ENCODE measurements at regions not wholly inside any gene's neighbourhood (a gene's known extent, or its start where the extent isn't known, plus 50 kb on each side); places are given as distances from the start of the nearest gene placed in this dataset.

GRCh38 chr21:15301736-15302135 lies 236.9 kb upstream of the NRIP1 start:
- no peak for TF ChIP-seq RAD21 (IDR thresholded peaks at IDR 0.05; ENCODE audit: low read length)
- no peak for TF ChIP-seq SMC3 (IDR thresholded peaks at IDR 0.05; ENCODE audit: low read depth, low read length)
- no peak for TF ChIP-seq CTCF (conservative IDR thresholded peaks at IDR 0.05; ENCODE audit: low read depth, low read length)
- no peak for TF ChIP-seq RCOR1 (IDR thresholded peaks at IDR 0.05; ENCODE audit: insufficient replicate concordance, low read length)
- TF ChIP-seq RFX5 (IDR thresholded peaks at IDR 0.05; ENCODE audit: low read depth, low read length) = no peak
- TF ChIP-seq CHD1 (IDR thresholded peaks at IDR 0.05; ENCODE audit: low read depth, low read length) = no peak
- no peak for TF ChIP-seq CEBPB (IDR thresholded peaks at IDR 0.05; ENCODE audit: low read depth, low read length)
- no peak for TF ChIP-seq USF2 (IDR thresholded peaks at IDR 0.05; ENCODE audit: low read depth, low read length)
- no peak for TF ChIP-seq ELK1 (IDR thresholded peaks at IDR 0.05; ENCODE audit: borderline replicate concordance, low read depth, low read length)
- TF ChIP-seq MAFK (IDR thresholded peaks at IDR 0.05; ENCODE audit: low read depth, low read length) = no peak
- no peak for TF ChIP-seq FOS (IDR thresholded peaks at IDR 0.05; ENCODE audit: low read depth, low read length)
- no peak for TF ChIP-seq MAZ (IDR thresholded peaks at IDR 0.05; ENCODE audit: borderline replicate concordance, low read depth, low read length)
- no peak for TF ChIP-seq BHLHE40 (IDR thresholded peaks at IDR 0.05; ENCODE audit: low read depth, low read length)
- TF ChIP-seq POLR2A (IDR thresholded peaks at IDR 0.05; ENCODE audit: low read depth, low read length) = no peak
- no peak for TF ChIP-seq MXI1 (IDR thresholded peaks at IDR 0.05; ENCODE audit: borderline replicate concordance, low read depth, low read length)
- no TSS peak for BruUV-seq (replicated peaks)
- Histone ChIP-seq H3K36me3 (ENCODE audit: control insufficient read depth, insufficient read depth, low read length) (no peaks in the 10 kb centered on the region), H2BK5ac (ENCODE audit: low read depth, low read length, poor library complexity, severe bottlenecking) (no peak overlapping the region), H3K14ac (replicated peaks; ENCODE audit: low read depth, low read length) (no peak overlapping the region), H4K91ac (ENCODE audit: insufficient read depth, low read depth, low read length) (no peak overlapping the region), H3K27ac (ENCODE audit: insufficient read depth, low read length) (no peak overlapping the region), H3K4me3 (ENCODE audit: insufficient read depth, low read depth, low read length) (no peak overlapping the region), H3K9me1 (ENCODE audit: insufficient read depth, low read length) (no peaks in the 10 kb centered on the region), H4K20me1 (ENCODE audit: insufficient read depth, low read length) (no peaks in the 10 kb centered on the region), H4K8ac (ENCODE audit: low read depth in 2 of 2, low read length in 2 of 2) (no peak overlapping the region), H4K5ac (ENCODE audit: low read depth, low read length) (no peak overlapping the region), H2BK20ac (ENCODE audit: low read depth, low read length) (no peak overlapping the region), H3K4me2 (ENCODE audit: low read depth, low read length) (no peak overlapping the region), H3K23ac (ENCODE audit: low read depth, low read length) (no peak overlapping the region), H3K79me1 (ENCODE audit: low read depth in 1 of 2, low read length in 2 of 2) (no peaks in the 10 kb centered on the region), H3K4me1 (ENCODE audit: control insufficient read depth, insufficient read depth, low read length) (no peaks in the 10 kb centered on the region), H3K9ac (ENCODE audit: low read depth, low read length) (no peak overlapping the region), H2BK15ac (ENCODE audit: low read depth, low read length) (no peak overlapping the region), H2BK120ac (ENCODE audit: low read depth, low read length) (no peak overlapping the region), H3K4ac (ENCODE audit: low read depth, low read length) (no peak overlapping the region), H3K27me3 (ENCODE audit: control insufficient read depth, insufficient read depth, low read length) (no peaks in the 10 kb centered on the region), H3K9me3 (ENCODE audit: control insufficient read depth, insufficient read depth, low read length) (no peaks in the 10 kb centered on the region), H2AK9ac (replicated peaks; ENCODE audit: low read depth, low read length, poor library complexity) (no peak overlapping the region), H2AK5ac (ENCODE audit: low read depth, low read length) (no peak overlapping the region), H3K56ac (ENCODE audit: extremely low read depth, insufficient read depth, low read length) (no peak overlapping the region), H3K18ac (ENCODE audit: low read depth, low read length) (no peak overlapping the region), H2AFZ (replicated peaks; ENCODE audit: low read length, poor library complexity) (no peak overlapping the region)
- no peak for ATAC-seq (ENCODE audit: low read depth)
- ChIA-PET CTCF (no interaction called here), POLR2A (ENCODE audit: unreplicated experiment) (no interaction called here)
- no peak for DNase-seq
- dilution Hi-C loops (cut with HindIII; ENCODE audit: low sequenced_read_pairs, unreplicated experiment) (no loop called here), in situ Hi-C loops (cut with MboI; ENCODE audit: low sequenced_read_pairs) (no loop called here), intact Hi-C loops (cut with micrococcal nuclease) (no loop called here)
- WGBS, 2 experiments (ENCODE audit: extremely low coverage in 2 of 2, insufficient read length in 1 of 2) = 64% methylated on average over 1 of the region's 2 CpGs; no CpG with 5 or more reads in 1 of the 2 experiments

Measured in IMR-90 (cell line).